Endodermal cell (in vitro differentiated cells): ENCODE measurements at regions not wholly inside any gene's neighbourhood (a gene's known extent, or its start where the extent isn't known, plus 50 kb on each side); places are given as distances from the start of the nearest gene placed in this dataset.

Experiments
- DNase-seq: peaks from one replicate; pipeline ENCODE4 v3.0.0-alpha.2; 2017
- H3K27ac ChIP-seq: 2 replicates; pipeline ENCODE4 v1.5.1; 2013; ENCODE audit warnings: mild to moderate bottlenecking, low read depth, low read length, moderate library complexity
- H3K27me3 ChIP-seq: 2 replicates; pipeline ENCODE4 v1.6.1; 2013; ENCODE audit warnings: mild to moderate bottlenecking, low read length, moderate library complexity; ENCODE audit not compliant: insufficient read depth, control insufficient read depth, poor library complexity, severe bottlenecking
- H3K36me3 ChIP-seq: 2 replicates; pipeline ENCODE4 v1.7.0; 2013; ENCODE audit warnings: mild to moderate bottlenecking, low read length, moderate library complexity; ENCODE audit not compliant: control insufficient read depth, insufficient read depth
- H3K4me1 ChIP-seq: one replicate; pipeline ENCODE4 v1.7.0; 2013; ENCODE audit warnings: low read length; ENCODE audit not compliant: control insufficient read depth, insufficient read depth
- H3K4me3 ChIP-seq: 2 replicates; pipeline ENCODE4 v1.5.1; 2013; ENCODE audit warnings: mild to moderate bottlenecking, low read length, moderate library complexity
- H3K9ac ChIP-seq: 2 replicates; pipeline ENCODE4 v1.6.1; 2013; ENCODE audit warnings: mild to moderate bottlenecking, low read length, moderate library complexity; ENCODE audit not compliant: poor library complexity, severe bottlenecking; ENCODE audit errors: extremely low read depth
- H3K9me3 ChIP-seq: 2 replicates; pipeline ENCODE4 v1.6.1; 2013; ENCODE audit warnings: mild to moderate bottlenecking, low read length, moderate library complexity; ENCODE audit not compliant: control insufficient read depth
- H3K27ac Mint-ChIP-seq: 2 replicates; pipeline ENCODE4 v1.8.0; 2020; ENCODE audit warnings: mixed read lengths
- H3K27me3 Mint-ChIP-seq: 2 replicates; pipeline ENCODE4 v1.8.0; 2021; ENCODE audit warnings: mild to moderate bottlenecking, mixed read lengths; ENCODE audit not compliant: insufficient read depth
- H3K36me3 Mint-ChIP-seq: 2 replicates; pipeline ENCODE4 v1.8.0; 2020; ENCODE audit warnings: low read depth, mixed read lengths
- H3K4me1 Mint-ChIP-seq: 2 replicates; pipeline ENCODE4 v1.8.0; 2020; ENCODE audit warnings: mixed read lengths
- H3K4me3 Mint-ChIP-seq: 2 replicates; pipeline ENCODE4 v1.8.0; 2020; ENCODE audit warnings: mild to moderate bottlenecking, moderate library complexity, mixed read lengths
- H3K9me3 Mint-ChIP-seq: 2 replicates; pipeline ENCODE4 v1.8.0; 2020; ENCODE audit warnings: mild to moderate bottlenecking, mixed read lengths
- CTCF ChIP-seq: fragments of 200-600 bp; sonication (generic); conservative IDR thresholded peaks from 2 replicates; pipeline ENCODE4 v1.5.0; 2021; ENCODE audit warnings: antibody characterized with exemption, mild to moderate bottlenecking
- WGBS, 2 experiments: methylation state at CpG; one replicate each; pipeline versions ENCODE4 v1.1.5 to v1.1.7; 2013; ENCODE audit warnings: missing lambda C conversion rate in 2 of 2, mixed read lengths in 1 of 2; ENCODE audit not compliant: insufficient coverage in 1 of 2, insufficient read length in 1 of 2; 5-methylcytosine and 5-hydroxymethylcytosine counted together

- Mint-ChIP-seq H3K36me3 (no peaks in the 10 kb centered on the region), H3K9me3 (no peaks in the 10 kb centered on the region), H3K27ac (no peak overlapping the region), H3K4me3 (no peak overlapping the region), H3K27me3 (peaks cover 37% of the 10 kb centered on the region), H3K4me1 (peaks cover 25% of the 10 kb centered on the region)
- Histone ChIP-seq H3K27me3 (no peaks in the 10 kb centered on the region), H3K27ac (peak overlapping the region; percentile 57), H3K36me3 (no peaks in the 10 kb centered on the region), H3K9ac (no peak overlapping the region), H3K4me1 (peaks cover 4% of the 10 kb centered on the region), H3K9me3 (no peaks in the 10 kb centered on the region), H3K4me3 (no peak overlapping the region)
- DNase-seq = no peak
- TF ChIP-seq CTCF = no peak
- WGBS, 2 experiments = 92 to 96% methylated on average over 11 to 14 of the region's 14 CpGs
Measured at GRCh38 chr7:155229548-155230168, 68.0 kb upstream of the INSIG1 start.

GRCh38 chr7:155230169-155230593 is 67.5 kb upstream of the INSIG1 start:
- Histone ChIP-seq H3K27ac (peak overlapping the region; percentile 57), H3K36me3 (no peaks in the 10 kb centered on the region), H3K4me3 (no peak overlapping the region), H3K9ac (no peak overlapping the region), H3K27me3 (no peaks in the 10 kb centered on the region), H3K4me1 (peaks cover 4% of the 10 kb centered on the region), H3K9me3 (no peaks in the 10 kb centered on the region)
- Mint-ChIP-seq H3K9me3 (no peaks in the 10 kb centered on the region), H3K4me1 (peaks cover 20% of the 10 kb centered on the region), H3K27ac (no peak overlapping the region), H3K4me3 (no peak overlapping the region), H3K27me3 (peaks cover 37% of the 10 kb centered on the region), H3K36me3 (no peaks in the 10 kb centered on the region)
- peak; percentile 70 for DNase-seq
- 80 to 91% methylated on average over 5 to 11 of the region's 11 CpGs for WGBS, 2 experiments
- TF ChIP-seq CTCF = no peak

GRCh38 chr7:155231241-155231800 is 66.4 kb upstream of the INSIG1 start:
- H3K27me3 Mint-ChIP-seq = peaks cover 26% of the 10 kb centered on the region
- WGBS, 2 experiments = 93 to 95% methylated on average over 21 to 25 of the region's 25 CpGs
- DNase-seq = no peak
- peaks cover 20% of the 10 kb centered on the region for H3K4me1 Mint-ChIP-seq
- Histone ChIP-seq H3K36me3 (no peaks in the 10 kb centered on the region), H3K27me3 (no peaks in the 10 kb centered on the region), H3K4me3 (no peak overlapping the region), H3K9ac (no peak overlapping the region), H3K4me1 (peaks cover 4% of the 10 kb centered on the region), H3K9me3 (no peaks in the 10 kb centered on the region), H3K27ac (no peak overlapping the region)
- no peak for TF ChIP-seq CTCF
- no peak overlapping the region for H3K4me3 Mint-ChIP-seq
- H3K9me3 Mint-ChIP-seq = no peaks in the 10 kb centered on the region
- no peaks in the 10 kb centered on the region for H3K36me3 Mint-ChIP-seq
- H3K27ac Mint-ChIP-seq = no peak overlapping the region
